OCI-LY7 (cell line): ENCODE measurements at regions not wholly inside any gene's neighbourhood (a gene's known extent, or its start where the extent isn't known, plus 50 kb on each side); places are given as distances from the start of the nearest gene placed in this dataset.

ENCODE experiments used
- BruUV-seq: library from RNA; stranded (reverse); fragments of 400-500 nt; replicated peaks from 2 replicates; lab custom pipeline; 2021; lab: Mats Ljungman, UMichigan
- CTCF ChIA-PET: fragments of 300-600 bp; sonication (Branson Sonifier 250); formaldehyde crosslinking; loops from one replicate; lab custom pipeline; 2022; ENCODE audit warnings: antibody characterized with exemption; ENCODE audit not compliant: unreplicated experiment; lab: Charles Lee
- POLR2A ChIA-PET: fragments of 300-600 bp; sonication (Branson Sonifier 250); formaldehyde crosslinking; loops from one replicate; lab custom pipeline; 2022; ENCODE audit warnings: antibody characterized with exemption; lab: Charles Lee
- DNase-seq: peaks from one replicate; pipeline ENCODE4 v3.0.0-alpha.2; 2015; ENCODE audit warnings: low spot score
- H2AFZ ChIP-seq: fragments of 200-600 bp; sonication (generic), shearing (Covaris generic); 2 replicates; pipeline ENCODE4 v1.6.1; 2014; ENCODE audit warnings: mild to moderate bottlenecking, antibody characterized with exemption, low read length, moderate library complexity
- H3K27ac ChIP-seq: fragments of 200-600 bp; sonication (generic); 2 replicates; pipeline ENCODE4 v1.5.1; 2014; ENCODE audit warnings: mixed run types, low read depth, mild to moderate bottlenecking, moderate library complexity, low read length, inconsistent platforms; ENCODE audit not compliant: poor library complexity, severe bottlenecking
- H3K36me3 ChIP-seq: fragments of 200-600 bp; sonication (generic); 2 replicates; pipeline ENCODE4 v1.6.1; 2014; ENCODE audit warnings: mild to moderate bottlenecking, antibody characterized with exemption, low read length, moderate library complexity, mixed read lengths; ENCODE audit not compliant: insufficient read depth
- H3K4me1 ChIP-seq: fragments of 200-600 bp; sonication (generic); 2 replicates; pipeline ENCODE4 v1.5.1; 2014; ENCODE audit warnings: mild to moderate bottlenecking, low read length; ENCODE audit not compliant: insufficient read depth, poor library complexity, severe bottlenecking
- H3K4me2 ChIP-seq: fragments of 200-600 bp; sonication (generic); 2 replicates; pipeline ENCODE4 v1.6.1; 2014; ENCODE audit warnings: mild to moderate bottlenecking, low read length
- H3K4me3 ChIP-seq: fragments of 200-600 bp; sonication (generic); 2 replicates; pipeline ENCODE4 v1.5.1; 2014; ENCODE audit warnings: mild to moderate bottlenecking, low read depth, low read length; ENCODE audit not compliant: poor library complexity, severe bottlenecking
- H3K79me2 ChIP-seq: fragments of 200-600 bp; sonication (generic); 2 replicates; pipeline ENCODE4 v1.6.1; 2016; ENCODE audit warnings: low read depth, mild to moderate bottlenecking, low read length, moderate library complexity, mixed read lengths; ENCODE audit not compliant: insufficient read depth
- H3K9me2 ChIP-seq: fragments of 200-600 bp; sonication (generic); 2 replicates; pipeline ENCODE4 v1.6.1; 2016; ENCODE audit warnings: mild to moderate bottlenecking, low read length, mixed read lengths; ENCODE audit not compliant: insufficient read depth
- H3K9me3 ChIP-seq: fragments of 200-600 bp; sonication (generic); 2 replicates; pipeline ENCODE4 v1.6.1; 2014; ENCODE audit warnings: mild to moderate bottlenecking, mixed run types, low read length, mixed read lengths
- H4K20me1 ChIP-seq: fragments of 200-600 bp; sonication (generic); 2 replicates; pipeline ENCODE4 v1.6.1; 2014; ENCODE audit warnings: mild to moderate bottlenecking, antibody characterized with exemption, low read length, moderate library complexity, mixed read lengths; ENCODE audit not compliant: insufficient read depth
- EZH2phosphoT487 ChIP-seq: fragments of 200-600 bp; sonication (generic); IDR thresholded peaks from 2 replicates; pipeline ENCODE4 v1.6.1; 2018; ENCODE audit warnings: low read depth, borderline replicate concordance, mild to moderate bottlenecking, mixed run types, antibody characterized with exemption, low read length, moderate library complexity, mixed read lengths
- intact Hi-C: fragments of 100-400 bp; cut with micrococcal nuclease; formaldehyde crosslinking; loops from one replicate; pipeline ENCODE4 v1.10.0; 2022; ENCODE audit not compliant: unreplicated experiment
- TF ChIP-seq, protein P1 (sequence below): fragments of 200-600 bp; sonication (generic); conservative IDR thresholded peaks from 2 replicates; pipeline ENCODE4 v1.5.1; 2014; ENCODE audit warnings: mild to moderate bottlenecking, antibody characterized with exemption, low read length, moderate library complexity, mixed read lengths

DNA sequence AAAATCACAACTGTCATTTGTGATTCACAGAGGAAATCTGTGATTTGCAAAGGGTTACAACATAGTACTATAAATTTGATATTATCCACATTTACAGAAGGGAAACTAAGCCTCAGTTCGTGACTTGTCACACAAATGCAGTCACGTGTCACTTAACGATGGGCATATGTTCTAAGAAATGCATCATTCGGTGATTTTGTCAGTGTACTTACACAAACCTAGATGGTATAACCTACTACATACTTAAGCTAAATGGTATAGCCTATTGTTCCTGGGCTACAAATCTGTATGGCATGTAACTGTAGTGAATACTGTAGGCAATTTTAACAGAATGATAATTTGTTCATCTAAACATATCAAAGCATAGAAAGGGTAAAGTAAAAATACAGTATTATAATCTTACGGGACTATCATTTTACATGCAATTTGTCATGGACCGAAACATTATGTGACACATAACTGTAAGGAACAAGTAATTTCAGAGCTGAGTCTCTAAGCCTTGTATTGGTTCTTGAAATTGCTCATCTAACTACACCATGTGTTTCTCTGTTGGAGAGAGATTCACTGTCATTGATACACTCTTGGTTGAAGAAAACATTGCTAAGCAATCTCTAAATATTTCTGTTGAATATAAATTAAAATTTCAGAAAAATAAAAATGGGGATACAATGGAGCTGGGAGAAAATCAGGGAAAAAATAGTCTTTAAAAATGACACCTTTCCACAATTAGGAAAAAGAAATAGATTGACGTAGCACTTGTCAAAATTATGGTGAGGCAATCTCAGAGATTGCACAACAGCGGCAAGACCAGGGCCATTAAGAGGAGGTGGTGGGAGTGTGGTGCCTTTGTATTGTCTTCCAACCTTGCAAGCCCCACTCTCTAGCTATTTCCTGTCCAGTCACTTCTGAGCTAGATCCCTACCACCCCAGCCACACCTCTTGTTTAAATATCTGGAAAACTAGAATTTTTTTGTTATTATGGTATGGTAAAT, 645.8 kb upstream of the TBL1XR1 start:
- intact Hi-C loops, result no loop called here
- no peaks in the 10 kb centered on the region for H3K9me2 ChIP-seq
- H4K20me1 ChIP-seq, result no peaks in the 10 kb centered on the region
- H3K4me1 ChIP-seq, result no peaks in the 10 kb centered on the region
- ChIA-PET POLR2A (interaction anchor here (0.6 to 1.2 kb wide), 2 partner anchors 8 to 42 kb away, joined by 3 read pairs; no protein-coding TSS in a partner anchor), CTCF (no interaction called here)
- H3K79me2 ChIP-seq, result no peaks in the 10 kb centered on the region
- no peak overlapping the region for H3K4me3 ChIP-seq
- no peaks in the 10 kb centered on the region for H3K36me3 ChIP-seq
- no TSS peak for BruUV-seq
- DNase-seq, result no peak
- TF ChIP-seq, protein P1, sequence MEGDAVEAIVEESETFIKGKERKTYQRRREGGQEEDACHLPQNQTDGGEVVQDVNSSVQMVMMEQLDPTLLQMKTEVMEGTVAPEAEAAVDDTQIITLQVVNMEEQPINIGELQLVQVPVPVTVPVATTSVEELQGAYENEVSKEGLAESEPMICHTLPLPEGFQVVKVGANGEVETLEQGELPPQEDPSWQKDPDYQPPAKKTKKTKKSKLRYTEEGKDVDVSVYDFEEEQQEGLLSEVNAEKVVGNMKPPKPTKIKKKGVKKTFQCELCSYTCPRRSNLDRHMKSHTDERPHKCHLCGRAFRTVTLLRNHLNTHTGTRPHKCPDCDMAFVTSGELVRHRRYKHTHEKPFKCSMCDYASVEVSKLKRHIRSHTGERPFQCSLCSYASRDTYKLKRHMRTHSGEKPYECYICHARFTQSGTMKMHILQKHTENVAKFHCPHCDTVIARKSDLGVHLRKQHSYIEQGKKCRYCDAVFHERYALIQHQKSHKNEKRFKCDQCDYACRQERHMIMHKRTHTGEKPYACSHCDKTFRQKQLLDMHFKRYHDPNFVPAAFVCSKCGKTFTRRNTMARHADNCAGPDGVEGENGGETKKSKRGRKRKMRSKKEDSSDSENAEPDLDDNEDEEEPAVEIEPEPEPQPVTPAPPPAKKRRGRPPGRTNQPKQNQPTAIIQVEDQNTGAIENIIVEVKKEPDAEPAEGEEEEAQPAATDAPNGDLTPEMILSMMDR, result no peak
- TF ChIP-seq EZH2phosphoT487, result no peak
- no peak overlapping the region for H2AFZ ChIP-seq
- H3K4me2 ChIP-seq, result no peak overlapping the region
- no peaks in the 10 kb centered on the region for H3K9me3 ChIP-seq
- no peak overlapping the region for H3K27ac ChIP-seq

DNA sequence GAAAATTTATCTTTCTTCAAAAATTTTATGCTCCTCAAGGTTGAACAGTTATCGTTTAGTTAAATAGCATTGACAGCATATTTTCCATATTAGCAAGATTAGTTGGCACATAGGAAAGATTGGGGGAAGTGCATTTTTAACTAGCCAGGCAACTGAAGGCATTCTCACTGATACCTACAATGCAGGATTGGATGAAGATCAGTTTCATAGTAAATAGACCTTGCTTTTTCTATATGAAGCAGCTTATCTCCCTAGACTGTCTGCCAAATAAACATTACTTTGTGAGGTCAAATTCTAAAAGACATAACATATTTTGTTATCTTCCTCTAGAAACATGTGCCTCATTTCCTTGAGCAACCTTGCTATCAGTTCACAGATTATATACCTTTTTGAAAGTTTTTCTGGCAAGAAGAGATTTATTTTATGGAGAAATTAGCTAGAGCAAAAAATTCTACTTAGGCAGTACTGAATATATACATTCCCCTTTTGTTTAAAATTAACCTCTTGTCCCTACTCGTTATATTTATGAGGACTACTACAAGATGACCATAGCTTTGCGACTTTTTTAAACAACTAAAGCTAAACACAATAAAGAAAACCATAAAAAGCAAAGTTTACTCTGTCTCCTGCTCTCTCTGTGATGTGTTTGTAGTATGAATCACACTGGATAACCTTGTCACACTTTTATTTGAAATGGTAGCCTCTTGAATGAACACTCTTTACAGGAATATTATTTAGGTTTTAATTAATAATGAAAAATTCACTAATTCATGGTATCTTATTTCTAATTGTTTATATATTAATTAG, 654.9 kb upstream of the TBL1XR1 start:
- no peaks in the 10 kb centered on the region for H3K79me2 ChIP-seq
- H3K4me2 ChIP-seq, result no peak overlapping the region
- ChIA-PET CTCF (no interaction called here), POLR2A (interaction anchor here (0.7 kb wide), 1 partner anchor 56 kb away, joined by 4 read pairs; no protein-coding TSS in a partner anchor)
- no peaks in the 10 kb centered on the region for H3K36me3 ChIP-seq
- no peaks in the 10 kb centered on the region for H3K4me1 ChIP-seq
- no peak overlapping the region for H3K4me3 ChIP-seq
- no TSS peak for BruUV-seq
- DNase-seq, result no peak
- no peaks in the 10 kb centered on the region for H3K9me2 ChIP-seq
- TF ChIP-seq EZH2phosphoT487, result no peak
- TF ChIP-seq, protein P1, result no peak
- intact Hi-C loops, result no loop called here
- no peak overlapping the region for H2AFZ ChIP-seq
- H3K9me3 ChIP-seq, result no peaks in the 10 kb centered on the region
- H3K27ac ChIP-seq, result no peak overlapping the region
- no peaks in the 10 kb centered on the region for H4K20me1 ChIP-seq
